Psoas muscle (tissue), 7 donors: ENCODE measurements at regions not wholly inside any gene's neighbourhood (a gene's known extent, or its start where the extent isn't known, plus 50 kb on each side); places are given as distances from the start of the nearest gene placed in this dataset.

Source experiments
- ATAC-seq, 4 donors: fragments of 200-7000 bp; cut with Tn5 transposase; one replicate each; pipeline ENCODE4 v1.9.1; 2020; ENCODE audit warnings: moderate library complexity in 3 of 4, mild to moderate bottlenecking in 2 of 4
- DNase-seq, 2 donors: peaks; one replicate each; pipeline ENCODE4 v3.0.0-alpha.2; 2020
- H3K27ac ChIP-seq: fragments of 200-600 bp; one replicate; pipeline ENCODE4 v1.8.0; 2022
- H3K27me3 ChIP-seq, 3 donors: fragments of 200-600 bp in 1 of 3; one replicate each; pipeline versions ENCODE4 v1.6.1 to v1.8.0; 2013 to 2022; ENCODE audit warnings: low read length in 2 of 3, mild to moderate bottlenecking in 2 of 3, moderate library complexity in 1 of 3; ENCODE audit not compliant: insufficient read depth in 3 of 3
- H3K36me3 ChIP-seq, 2 donors: fragments of 200-600 bp in 1 of 2; one replicate each; pipeline versions ENCODE4 v1.6.1 to v1.8.0; 2013 to 2022; ENCODE audit warnings: low read depth in 1 of 2, mild to moderate bottlenecking in 1 of 2, moderate library complexity in 1 of 2; ENCODE audit not compliant: insufficient read depth in 1 of 2
- H3K4me1 ChIP-seq: fragments of 200-600 bp; one replicate; pipeline ENCODE4 v1.8.0; 2022
- H3K4me3 ChIP-seq: fragments of 200-600 bp; one replicate; pipeline ENCODE4 v1.8.0; 2022; ENCODE audit warnings: mild to moderate bottlenecking
- H3K9me3 ChIP-seq: fragments of 200-600 bp; one replicate; pipeline ENCODE4 v1.8.0; 2022
- CTCF ChIP-seq: fragments of 200-600 bp; IDR thresholded peaks from one replicate; pipeline ENCODE4 v1.8.0; 2022; ENCODE audit warnings: antibody characterized with exemption
- WGBS, 3 donors: extraction: QIAGEN DNeasy Blood & Tissue Kit; methylation state at CpG; one replicate each; pipeline versions ENCODE4 v1.1.6 to v1.1.7; 2013; 5-methylcytosine and 5-hydroxymethylcytosine counted together
- intact Hi-C, 2 donors: fragments of 100-400 bp; cut with DNase I; formaldehyde crosslinking; loops; one replicate each; pipeline versions ENCODE4 v1.11.0 to v1.14.2; 2022
- donor health status: healthy with polysubstance abuse.
- donor health status: DM: no; HTN: no; CAD: no; lungs with moderate emphysema.
- donor health status: Bipolar disorder and iron deficiency.
- donor health status: healthy.
- donor health status: DM: yes; HTN: yes; CAD: no.
- donor health status: DM: no; HTN: no; CAD: no.
- donor health status: DM: yes; HTN: yes; CAD: no.

- intact Hi-C loops: no loop called here
- Histone ChIP-seq H3K27ac (no peak overlapping the region), H3K4me1 (no peaks in the 10 kb centered on the region), H3K36me3 (no peaks in the 10 kb centered on the region), H3K27me3 (no peaks in the 10 kb centered on the region), H3K4me3 (no peak overlapping the region), H3K9me3 (no peaks in the 10 kb centered on the region)
- no peak for TF ChIP-seq CTCF
- DNase-seq (no peak), ATAC-seq (no peak)
- WGBS, 3 donors: 25 to 37% (median 26%) methylated on average over 2 of the region's 2 CpGs
These were observed 470.8 kb downstream of the CD109 start for GRCh38 chr6:74166849-74167248.

DNA sequence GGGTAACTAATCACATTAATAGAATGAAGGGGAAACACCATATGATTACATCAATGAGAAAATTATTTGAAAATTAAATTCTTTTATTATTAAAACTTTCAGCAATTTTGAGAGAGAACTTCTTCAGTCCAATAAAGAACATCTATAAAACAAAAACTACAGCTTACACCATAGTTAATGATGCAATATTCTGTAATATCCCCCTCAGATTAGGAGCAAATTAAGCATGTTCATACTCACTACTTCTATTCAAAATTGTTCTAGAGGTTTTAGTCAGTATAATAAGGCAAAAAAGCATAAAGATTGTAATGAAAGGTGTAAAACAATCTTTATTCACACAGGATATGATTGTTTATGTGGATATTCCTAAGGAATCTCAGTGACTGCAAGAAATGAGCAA, 465.4 kb downstream of the CD109 start:
- ATAC-seq: no peak

DNA sequence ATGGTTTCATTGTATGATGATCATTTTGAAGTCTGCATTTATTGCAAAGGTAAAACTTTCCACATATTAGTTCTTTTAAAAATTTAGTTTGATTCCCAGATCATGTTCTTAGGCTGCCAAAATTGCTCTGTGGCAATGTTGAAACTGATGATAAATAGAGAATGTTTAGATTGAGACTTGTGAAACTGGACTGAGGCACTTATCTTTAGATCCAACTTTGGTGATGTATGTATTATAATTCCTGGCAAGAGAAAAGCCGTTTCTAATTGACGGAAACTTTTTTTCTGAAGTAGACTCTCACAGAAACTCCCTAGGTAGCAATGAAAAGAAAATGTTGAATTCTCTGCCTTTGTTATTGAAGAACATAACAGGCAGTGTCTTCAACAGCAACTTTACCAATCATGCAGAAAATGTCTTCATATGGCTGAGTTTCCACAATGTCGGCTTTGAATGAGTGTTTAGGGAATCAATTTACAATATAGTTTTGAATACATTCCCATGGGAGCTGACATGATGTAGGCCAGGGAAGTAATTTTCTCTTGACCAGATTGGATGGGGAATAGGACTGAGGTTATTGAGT, 456.2 kb downstream of the CD109 start:
- Histone ChIP-seq H3K4me1 (no peaks in the 10 kb centered on the region), H3K4me3 (no peak overlapping the region), H3K27me3 (no peaks in the 10 kb centered on the region), H3K36me3 (no peaks in the 10 kb centered on the region), H3K9me3 (no peaks in the 10 kb centered on the region), H3K27ac (no peak overlapping the region)
- ATAC-seq (no peak), DNase-seq (no peak)
- 52 to 62% (median 61%) methylated on average over 3 of the region's 3 CpGs for WGBS, 3 donors
- TF ChIP-seq CTCF: no peak
- intact Hi-C loops: no loop called here

More for the DNA sequence above, 465.4 kb downstream of the CD109 start:
- TF ChIP-seq CTCF: no peak
- intact Hi-C loops: no loop called here
- Histone ChIP-seq H3K4me1 (no peaks in the 10 kb centered on the region), H3K36me3 (no peaks in the 10 kb centered on the region), H3K9me3 (no peaks in the 10 kb centered on the region), H3K4me3 (no peak overlapping the region), H3K27ac (no peak overlapping the region), H3K27me3 (no peaks in the 10 kb centered on the region)
- DNase-seq: no peak

GRCh38 chr6:74145931-74146330, 449.9 kb downstream of the CD109 start:
- no peak for ATAC-seq

More at GRCh38 chr6:74145931-74146330, 449.9 kb downstream of the CD109 start:
- Histone ChIP-seq H3K27me3 (no peaks in the 10 kb centered on the region), H3K9me3 (no peaks in the 10 kb centered on the region), H3K27ac (no peak overlapping the region), H3K4me3 (no peak overlapping the region), H3K36me3 (no peaks in the 10 kb centered on the region), H3K4me1 (no peaks in the 10 kb centered on the region)
- intact Hi-C loops: no loop called here
- TF ChIP-seq CTCF: no peak
- no peak for DNase-seq
